ENCODE measurements at regions not wholly inside any gene's neighbourhood (a gene's known extent, or its start where the extent isn't known, plus 50 kb on each side); places are given as distances from the start of the nearest gene placed in this dataset.

DNA sequence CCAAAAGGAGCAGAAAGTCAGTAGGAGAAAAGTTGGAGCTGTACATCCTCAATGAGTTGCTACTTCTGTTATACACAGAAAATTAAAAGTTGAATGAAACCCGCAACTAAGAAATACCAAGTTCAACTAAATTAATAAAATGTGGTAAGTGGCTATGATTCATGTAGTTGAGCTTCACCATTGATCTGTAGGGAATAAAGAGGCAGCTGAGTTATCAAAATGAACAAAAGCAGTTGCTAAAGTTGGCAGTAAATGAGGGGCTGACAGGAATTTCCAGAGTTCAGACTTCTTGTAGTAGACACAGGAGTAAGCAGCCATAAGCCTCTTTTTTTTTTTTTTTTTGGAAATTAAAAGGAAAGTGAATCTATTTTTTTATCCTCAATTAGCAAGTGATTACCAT, 234.6 kb downstream of the POSTN start:
- TF ChIP-seq POLR2A (IDR thresholded peaks at IDR 0.05; ENCODE audit: low read length) (no peak), GATA1 (IDR thresholded peaks at IDR 0.05; ENCODE audit: low read depth, low read length) (no peak)
